ENCODE measurements at regions not wholly inside any gene's neighbourhood (a gene's known extent, or its start where the extent isn't known, plus 50 kb on each side); places are given as distances from the start of the nearest gene placed in this dataset.

DNA sequence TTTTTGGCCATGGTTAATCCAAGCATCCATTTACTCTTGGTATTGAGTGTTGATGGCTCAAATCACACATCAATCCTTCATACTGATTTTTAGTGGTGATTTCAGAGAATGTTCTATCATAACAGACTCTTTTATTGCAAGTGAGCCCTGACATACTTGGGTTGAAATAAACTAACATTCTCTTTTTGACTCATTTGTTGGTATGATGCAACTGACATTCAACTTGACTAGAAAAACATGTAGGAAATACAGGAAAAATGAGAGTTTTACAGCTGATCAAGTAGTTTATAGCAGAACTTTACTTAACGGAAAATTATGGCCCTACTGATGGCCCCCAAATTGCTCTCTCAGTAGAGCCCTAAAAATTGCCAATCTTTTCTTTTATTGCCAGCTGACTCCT lies 173.9 kb upstream of the CD96 start:
- TF ChIP-seq REST (IDR thresholded peaks at IDR 0.05; ENCODE audit: low read depth, low read length) (no peak), CTCF (IDR thresholded peaks at IDR 0.05) (no peak), EP300 (IDR thresholded peaks at IDR 0.05; ENCODE audit: borderline replicate concordance in 1 of 2, low read depth in 1 of 2, low read length in 1 of 2) (no peak), RAD21 (IDR thresholded peaks at IDR 0.05; ENCODE audit: low read length) (no peak), YY1 (IDR thresholded peaks at IDR 0.05; ENCODE audit: low read depth) (no peak)
